ENCODE measurements at regions not wholly inside any gene's neighbourhood (a gene's known extent, or its start where the extent isn't known, plus 50 kb on each side); places are given as distances from the start of the nearest gene placed in this dataset.
"Not testable (repeated sequence)": the region's sequence is repeated elsewhere in the genome, so short reads cannot be mapped to it uniquely, and the experiment has no call there.

GRCh38 chr18:11372163-11372562, 222.8 kb upstream of the PIEZO2 start:
- FAIRE-seq = no peak

GRCh38 chr18:11369556-11369955, 220.2 kb upstream of the PIEZO2 start:
- FAIRE-seq = no peak
- no peak for DNase-seq (ENCODE audit: insufficient read length, low spot score)
- no peak for TF ChIP-seq CTCF (IDR thresholded peaks at IDR 0.05; ENCODE audit: insufficient read depth, missing control alignments)

More at GRCh38 chr18:11372163-11372562, 222.8 kb upstream of the PIEZO2 start:
- no peak for DNase-seq (ENCODE audit: insufficient read length, low spot score)
- no peak for TF ChIP-seq CTCF (IDR thresholded peaks at IDR 0.05; ENCODE audit: insufficient read depth, missing control alignments)

- DNase-seq (ENCODE audit: insufficient read length, low spot score) (no peak), FAIRE-seq (no peak)
- no peak for TF ChIP-seq CTCF (IDR thresholded peaks at IDR 0.05; ENCODE audit: insufficient read depth, missing control alignments)
These were observed 218.7 kb upstream of the PIEZO2 start for GRCh38 chr18:11368020-11368419.

- TF ChIP-seq CTCF (IDR thresholded peaks at IDR 0.05; ENCODE audit: insufficient read depth, missing control alignments) = no peak
- FAIRE-seq (no peak), DNase-seq (ENCODE audit: insufficient read length, low spot score) (no peak)
These were observed 218.0 kb upstream of the PIEZO2 start for GRCh38 chr18:11367351-11367750.

- DNase-seq (ENCODE audit: insufficient read length, low spot score) = no peak
- no peak for TF ChIP-seq CTCF (IDR thresholded peaks at IDR 0.05; ENCODE audit: insufficient read depth, missing control alignments)
- FAIRE-seq = no peak
These were observed 217.0 kb upstream of the PIEZO2 start for GRCh38 chr18:11366410-11366809.

- FAIRE-seq = no peak
- no peak for DNase-seq (ENCODE audit: insufficient read length, low spot score)
These were observed 213.5 kb upstream of the PIEZO2 start for GRCh38 chr18:11362856-11363255.

GRCh38 chr18:11361862-11362261, 212.5 kb upstream of the PIEZO2 start:
- not testable (repeated sequence) for DNase-seq (ENCODE audit: insufficient read length, low spot score); FAIRE-seq

More at GRCh38 chr18:11362856-11363255, 213.5 kb upstream of the PIEZO2 start:
- TF ChIP-seq CTCF (IDR thresholded peaks at IDR 0.05; ENCODE audit: insufficient read depth, missing control alignments) = no peak

GRCh38 chr18:11357678-11358077, 208.3 kb upstream of the PIEZO2 start:
- DNase-seq (ENCODE audit: insufficient read length, low spot score) (no peak), FAIRE-seq (no peak)
- no peak for TF ChIP-seq CTCF (IDR thresholded peaks at IDR 0.05; ENCODE audit: insufficient read depth, missing control alignments)

- DNase-seq (ENCODE audit: insufficient read length, low spot score) = not testable (repeated sequence)
These were observed 195.2 kb upstream of the PIEZO2 start for GRCh38 chr18:11344576-11344975.

More at GRCh38 chr18:11344576-11344975, 195.2 kb upstream of the PIEZO2 start:
- FAIRE-seq = not testable (repeated sequence)
